Progenitor cell of endocrine pancreas (in vitro differentiated cells): ENCODE measurements at regions not wholly inside any gene's neighbourhood (a gene's known extent, or its start where the extent isn't known, plus 50 kb on each side); places are given as distances from the start of the nearest gene placed in this dataset.

Experiments
- DNase-seq: peaks from one replicate; pipeline ENCODE4 v3.0.0; 2021; ENCODE audit warnings: low spot score; ENCODE audit not compliant: unreplicated experiment
- H3K27ac Mint-ChIP-seq: 2 replicates; pipeline ENCODE4 v1.8.0; 2021; ENCODE audit warnings: mild to moderate bottlenecking, moderate library complexity, mixed read lengths
- H3K27me3 Mint-ChIP-seq: 2 replicates; pipeline ENCODE4 v1.8.0; 2021; ENCODE audit warnings: mixed read lengths
- H3K36me3 Mint-ChIP-seq: 2 replicates; pipeline ENCODE4 v1.8.0; 2022; ENCODE audit warnings: mixed read lengths; ENCODE audit not compliant: insufficient read depth
- H3K4me1 Mint-ChIP-seq: 2 replicates; pipeline ENCODE4 v1.8.0; 2021; ENCODE audit warnings: low read depth, mixed read lengths
- H3K4me3 Mint-ChIP-seq: 2 replicates; pipeline ENCODE4 v1.8.0; 2021; ENCODE audit warnings: low read depth, mild to moderate bottlenecking, moderate library complexity, mixed read lengths
- H3K9me3 Mint-ChIP-seq: 2 replicates; pipeline ENCODE4 v1.8.0; 2021; ENCODE audit warnings: low read depth, mixed read lengths
- TF ChIP-seq, protein P1 (sequence below): fragments of 200-600 bp; sonication (generic); IDR thresholded peaks from one replicate; pipeline ENCODE4 v1.5.0; 2021; ENCODE audit warnings: antibody characterized with exemption, mild to moderate bottlenecking; ENCODE audit not compliant: unreplicated experiment

- Mint-ChIP-seq H3K4me1 (peaks cover 19% of the 10 kb centered on the region), H3K36me3 (no peaks in the 10 kb centered on the region), H3K27ac (no peak overlapping the region), H3K27me3 (no peaks in the 10 kb centered on the region), H3K4me3 (no peak overlapping the region), H3K9me3 (peaks cover 6% of the 10 kb centered on the region)
- no peak for DNase-seq
- TF ChIP-seq, protein P1, sequence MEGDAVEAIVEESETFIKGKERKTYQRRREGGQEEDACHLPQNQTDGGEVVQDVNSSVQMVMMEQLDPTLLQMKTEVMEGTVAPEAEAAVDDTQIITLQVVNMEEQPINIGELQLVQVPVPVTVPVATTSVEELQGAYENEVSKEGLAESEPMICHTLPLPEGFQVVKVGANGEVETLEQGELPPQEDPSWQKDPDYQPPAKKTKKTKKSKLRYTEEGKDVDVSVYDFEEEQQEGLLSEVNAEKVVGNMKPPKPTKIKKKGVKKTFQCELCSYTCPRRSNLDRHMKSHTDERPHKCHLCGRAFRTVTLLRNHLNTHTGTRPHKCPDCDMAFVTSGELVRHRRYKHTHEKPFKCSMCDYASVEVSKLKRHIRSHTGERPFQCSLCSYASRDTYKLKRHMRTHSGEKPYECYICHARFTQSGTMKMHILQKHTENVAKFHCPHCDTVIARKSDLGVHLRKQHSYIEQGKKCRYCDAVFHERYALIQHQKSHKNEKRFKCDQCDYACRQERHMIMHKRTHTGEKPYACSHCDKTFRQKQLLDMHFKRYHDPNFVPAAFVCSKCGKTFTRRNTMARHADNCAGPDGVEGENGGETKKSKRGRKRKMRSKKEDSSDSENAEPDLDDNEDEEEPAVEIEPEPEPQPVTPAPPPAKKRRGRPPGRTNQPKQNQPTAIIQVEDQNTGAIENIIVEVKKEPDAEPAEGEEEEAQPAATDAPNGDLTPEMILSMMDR: no peak
These were observed 974.9 kb downstream of the RPA4 start for GRCh38 chrX:97858592-97858991.

DNA sequence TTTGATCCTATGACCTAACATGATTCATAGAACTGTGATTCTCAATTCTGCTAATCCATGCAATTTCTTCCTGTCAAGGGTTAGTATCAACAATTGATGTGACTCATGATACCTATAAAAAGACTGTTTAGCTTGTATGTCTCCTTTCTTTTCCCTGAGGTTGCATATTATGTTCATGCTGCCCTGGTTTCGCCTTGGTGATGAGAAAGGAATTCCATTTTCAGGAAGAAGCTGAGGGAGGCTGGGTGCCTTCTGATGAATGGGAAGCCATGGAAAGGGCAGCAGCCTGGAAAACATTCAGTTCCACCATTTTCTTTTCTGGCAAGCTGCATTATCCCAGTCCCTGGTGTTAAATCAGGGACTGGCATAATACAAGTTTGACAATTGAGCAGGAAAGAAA, 976.5 kb downstream of the RPA4 start:
- no peaks in the 10 kb centered on the region for H3K27me3 Mint-ChIP-seq
- peaks cover 31% of the 10 kb centered on the region for H3K4me1 Mint-ChIP-seq
- DNase-seq: no peak
- no peaks in the 10 kb centered on the region for H3K36me3 Mint-ChIP-seq
- TF ChIP-seq, protein P1: no peak
- no peak overlapping the region for H3K27ac Mint-ChIP-seq
- H3K4me3 Mint-ChIP-seq: no peak overlapping the region
- peaks cover 6% of the 10 kb centered on the region for H3K9me3 Mint-ChIP-seq

GRCh38 chrX:97863261-97863660, 979.6 kb downstream of the RPA4 start:
- TF ChIP-seq, protein P1: no peak
- DNase-seq: no peak
- H3K27me3 Mint-ChIP-seq: no peaks in the 10 kb centered on the region
- H3K4me1 Mint-ChIP-seq: peaks cover 25% of the 10 kb centered on the region
- H3K36me3 Mint-ChIP-seq: no peaks in the 10 kb centered on the region
- H3K4me3 Mint-ChIP-seq: no peak overlapping the region
- H3K9me3 Mint-ChIP-seq: no peaks in the 10 kb centered on the region
- H3K27ac Mint-ChIP-seq: no peak overlapping the region

DNA sequence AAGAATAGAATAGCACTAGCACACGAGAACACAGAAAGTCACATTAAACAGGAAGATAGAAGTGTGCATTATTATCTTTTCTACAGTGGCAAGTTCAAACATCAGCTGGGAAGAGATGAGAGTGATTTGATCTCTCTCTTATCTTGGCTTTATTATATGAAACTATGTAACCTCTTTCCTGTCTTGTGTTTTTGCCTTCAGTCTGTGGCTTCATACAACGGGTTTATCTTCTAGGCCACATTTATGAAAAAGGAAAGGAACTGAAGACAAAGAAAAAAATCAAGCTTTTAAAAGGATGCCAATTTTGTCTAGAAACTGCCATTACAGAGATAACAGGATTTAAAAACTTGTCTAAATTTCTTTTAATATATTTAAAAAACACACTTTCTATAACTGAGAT, 983.6 kb downstream of the RPA4 start:
- Mint-ChIP-seq H3K4me3 (no peak overlapping the region), H3K9me3 (no peaks in the 10 kb centered on the region), H3K36me3 (no peaks in the 10 kb centered on the region), H3K27me3 (no peaks in the 10 kb centered on the region), H3K27ac (no peak overlapping the region), H3K4me1 (peaks cover 23% of the 10 kb centered on the region)
- TF ChIP-seq, protein P1: no peak
- no peak for DNase-seq

GRCh38 chrX:97876697-97877407, 993.1 kb downstream of the RPA4 start:
- DNase-seq: no peak
- no peaks in the 10 kb centered on the region for H3K27me3 Mint-ChIP-seq
- H3K36me3 Mint-ChIP-seq: no peaks in the 10 kb centered on the region
- no peak overlapping the region for H3K27ac Mint-ChIP-seq
- H3K4me1 Mint-ChIP-seq: peaks cover 2% of the 10 kb centered on the region
- H3K9me3 Mint-ChIP-seq: peaks cover 5% of the 10 kb centered on the region
- no peak overlapping the region for H3K4me3 Mint-ChIP-seq
- TF ChIP-seq, protein P1: no peak
